Fibroblast of the conjunctiva (primary cell): ENCODE measurements at regions not wholly inside any gene's neighbourhood (a gene's known extent, or its start where the extent isn't known, plus 50 kb on each side); places are given as distances from the start of the nearest gene placed in this dataset.
"Not testable (repeated sequence)": the region's sequence is repeated elsewhere in the genome, so short reads cannot be mapped to it uniquely, and the experiment has no call there.

Experiments used
- DNase-seq: peaks from one replicate; pipeline ENCODE4 v3.0.0-alpha.2; 2010; ENCODE audit warnings: low read depth

DNA sequence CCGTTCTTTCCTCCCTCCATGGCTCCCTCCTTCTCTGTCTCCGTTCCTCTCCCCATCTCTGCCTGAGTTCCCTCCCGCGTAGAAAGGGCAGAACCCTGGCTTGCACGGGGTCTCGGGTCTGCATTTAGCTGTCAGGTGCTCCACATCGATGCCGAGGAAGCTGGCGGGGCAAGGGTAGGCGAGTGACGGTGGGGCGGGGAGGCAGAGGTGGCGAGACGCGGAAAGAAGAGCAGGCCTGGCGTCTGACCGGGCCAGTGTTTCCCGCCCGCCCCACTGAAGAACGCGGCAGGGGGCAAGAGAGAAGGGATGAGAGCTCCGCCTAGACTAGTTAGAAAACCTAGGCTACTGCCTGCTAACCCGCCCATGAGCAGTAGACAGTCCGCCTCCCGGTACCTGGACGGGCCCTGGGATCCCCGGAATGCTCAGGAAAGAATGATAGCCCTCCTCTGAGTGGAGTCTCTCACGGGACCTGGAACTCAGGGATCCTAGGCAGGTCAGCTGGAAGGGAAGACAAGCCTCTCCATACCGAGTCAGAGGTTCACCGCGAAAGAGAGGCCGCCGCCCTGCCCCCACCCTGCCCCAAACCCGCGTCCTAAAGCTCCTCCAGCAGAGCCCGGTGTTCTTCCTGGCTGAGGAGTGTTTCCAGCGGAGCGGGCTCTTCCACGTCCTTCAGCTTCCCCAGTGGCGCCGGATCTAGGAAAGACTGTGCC, 357.9 kb upstream of the DEFB115 start:
- DNase-seq: not testable (repeated sequence)

DNA sequence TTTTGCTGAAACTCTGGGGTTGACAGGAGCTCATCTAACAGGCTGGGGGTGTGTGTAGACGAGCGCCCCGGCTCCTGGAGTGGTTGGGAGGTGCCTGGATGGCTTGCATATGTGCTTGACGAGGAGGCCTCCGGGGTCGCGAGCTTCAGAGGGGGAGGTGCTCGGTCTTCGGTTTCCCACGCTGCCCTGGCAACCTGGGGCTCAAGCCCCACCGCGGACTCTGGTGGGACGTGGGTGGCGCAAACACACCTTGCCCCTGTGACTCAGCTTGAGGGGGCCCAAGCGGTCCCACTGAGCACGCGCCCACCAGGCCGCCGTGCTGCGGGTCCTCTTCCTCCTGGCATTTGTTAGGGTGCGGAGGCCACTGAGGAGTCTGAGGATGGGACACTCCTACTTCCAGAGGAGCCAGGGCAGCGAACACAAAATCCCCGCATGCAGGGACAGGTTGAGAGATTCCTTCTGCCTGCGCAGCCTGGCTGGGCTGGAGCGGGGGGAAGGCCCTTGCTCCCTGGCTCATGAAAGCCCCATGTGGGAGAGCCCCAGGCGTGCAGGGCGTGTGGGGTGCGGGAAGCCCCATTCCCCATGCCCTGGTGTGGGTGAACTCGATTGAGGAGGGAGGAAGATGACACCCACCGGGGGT, 357.3 kb upstream of the DEFB115 start:
- not testable (repeated sequence) for DNase-seq

DNA sequence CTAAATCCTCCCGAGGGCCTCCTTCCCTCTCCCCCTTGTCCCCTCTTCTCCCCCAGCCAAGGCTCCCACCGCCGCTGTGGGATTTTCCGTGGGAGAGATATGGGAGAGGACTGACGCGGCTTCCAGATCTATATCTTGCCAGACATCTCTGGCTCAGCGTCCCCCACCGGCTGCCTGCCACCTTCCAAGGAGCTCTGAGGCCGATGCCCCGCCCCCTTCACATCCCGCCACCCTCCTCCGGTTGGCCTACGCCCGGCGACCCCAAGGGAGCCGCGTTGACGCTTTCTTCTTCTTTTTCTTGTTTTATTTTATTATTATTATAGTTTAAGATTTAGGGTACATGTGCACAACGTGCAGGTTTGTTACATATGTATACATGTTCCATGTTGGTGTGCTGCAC, 352.2 kb upstream of the DEFB115 start:
- not testable (repeated sequence) for DNase-seq

DNA sequence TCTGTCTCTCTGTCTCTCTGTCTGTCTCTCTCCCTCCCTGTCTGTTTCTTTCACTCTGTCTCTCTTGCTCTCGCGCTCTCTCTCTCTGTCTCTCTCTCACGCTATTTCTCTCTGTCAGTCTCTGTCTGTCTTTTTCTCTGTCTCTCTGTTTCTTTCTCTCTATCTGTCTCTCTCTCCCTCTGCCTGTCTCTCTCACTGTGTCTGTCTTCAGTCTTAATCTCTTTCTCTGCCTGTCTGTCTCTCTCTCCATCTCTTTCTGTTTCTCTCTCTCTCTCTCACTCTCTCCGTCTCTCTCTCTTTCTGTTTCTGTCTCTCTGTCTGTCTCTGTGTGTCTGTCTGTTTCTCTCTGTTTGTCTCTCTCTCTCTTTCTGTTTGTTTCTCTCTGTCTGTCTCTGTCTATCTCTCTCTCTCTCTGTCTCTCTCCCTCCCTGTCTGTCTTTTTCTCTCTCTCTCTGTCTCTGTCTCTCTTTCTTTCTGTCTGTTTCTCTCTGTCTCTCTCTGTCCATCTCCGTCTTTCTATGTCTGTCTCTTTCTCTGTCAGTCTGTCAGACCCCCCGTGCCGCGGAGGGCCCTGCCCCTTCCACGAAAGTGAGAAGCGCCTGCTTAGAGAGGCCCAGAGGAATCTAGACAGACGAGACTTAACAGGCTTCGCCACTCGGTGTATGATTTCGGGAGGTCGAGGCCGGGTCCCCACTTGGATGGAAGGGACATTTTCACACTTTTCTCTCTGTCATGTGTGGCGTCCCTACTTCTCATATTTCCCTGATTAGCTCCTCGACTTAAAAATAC, 346.3 kb upstream of the DEFB115 start:
- no peak for DNase-seq

DNA sequence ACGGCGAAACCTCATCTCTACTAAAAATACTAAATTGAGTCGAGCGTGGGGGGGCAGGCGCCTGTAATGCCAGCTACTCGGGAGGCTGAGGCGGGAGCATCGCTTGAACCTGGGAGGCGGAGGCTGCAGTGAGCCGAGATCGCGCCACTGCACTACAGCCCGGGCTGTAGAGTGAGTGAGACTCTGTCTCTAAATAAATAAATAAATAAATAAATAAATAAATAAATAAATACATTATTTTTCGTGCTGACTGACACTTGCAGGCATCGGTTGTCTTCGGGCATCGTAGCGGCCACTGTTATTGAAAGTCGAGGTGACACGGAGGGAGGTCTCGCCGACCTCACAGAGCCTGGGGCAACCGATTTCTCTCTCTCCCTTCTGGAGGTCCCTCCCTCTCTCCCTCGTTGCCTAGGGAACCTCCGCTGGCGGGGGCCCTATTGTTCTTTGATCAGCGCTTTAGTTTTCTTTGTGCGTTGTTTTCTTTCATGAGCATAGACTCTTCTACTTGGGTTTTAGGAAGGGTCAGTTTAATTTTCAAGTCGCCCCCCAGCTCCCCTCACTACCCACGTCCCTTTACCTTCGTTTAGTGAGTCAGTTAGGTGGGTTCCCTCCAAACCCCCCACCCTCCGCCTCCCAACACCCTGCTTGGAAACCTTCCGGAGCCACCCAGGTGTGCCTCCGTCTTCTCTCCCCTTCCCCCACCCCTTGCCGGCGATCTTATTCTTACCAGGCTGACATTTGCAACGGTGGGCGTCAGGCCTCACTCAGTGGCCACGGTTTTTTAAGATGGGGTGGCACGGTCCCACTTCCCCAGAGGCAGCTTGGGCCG, 345.4 kb upstream of the DEFB115 start:
- not testable (repeated sequence) for DNase-seq

DNA sequence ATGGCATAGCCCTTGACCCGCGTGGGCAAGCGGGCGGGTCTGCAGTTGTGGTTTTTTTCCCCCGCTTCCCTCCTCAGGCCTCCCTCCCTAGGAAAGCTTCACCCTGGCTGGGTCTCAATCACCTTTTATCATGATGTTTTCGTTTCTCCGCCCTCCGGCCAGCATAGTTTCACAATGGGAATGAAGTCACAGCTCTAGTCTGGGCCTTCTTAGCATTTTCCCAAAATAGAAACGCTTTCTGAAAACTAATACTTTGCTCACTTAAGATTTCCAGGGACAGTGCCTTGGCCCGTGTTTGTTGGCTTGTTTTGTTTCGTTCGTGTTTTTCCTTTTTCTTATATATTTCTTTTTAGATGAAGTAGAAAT, 344.8 kb upstream of the DEFB115 start:
- not testable (repeated sequence) for DNase-seq

DNA sequence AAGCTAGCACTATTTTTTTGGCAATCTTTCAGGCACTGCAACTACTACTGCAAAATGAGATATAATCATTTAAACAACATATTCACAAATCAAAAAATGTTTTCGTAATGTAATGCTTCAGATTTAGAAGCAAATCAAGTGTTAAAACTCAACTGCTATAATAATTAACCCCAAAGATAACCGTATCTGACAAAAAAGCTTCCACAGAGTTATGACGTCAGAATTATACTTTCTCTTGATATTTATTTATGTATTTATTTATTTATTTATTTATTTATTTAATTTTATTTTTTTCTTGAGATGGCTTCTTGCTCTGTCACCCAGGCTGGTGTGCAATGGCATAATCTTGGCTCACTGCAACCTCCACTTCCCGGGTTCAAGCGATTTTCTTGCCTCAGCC, 341.1 kb upstream of the DEFB115 start:
- not testable (repeated sequence) for DNase-seq

DNA sequence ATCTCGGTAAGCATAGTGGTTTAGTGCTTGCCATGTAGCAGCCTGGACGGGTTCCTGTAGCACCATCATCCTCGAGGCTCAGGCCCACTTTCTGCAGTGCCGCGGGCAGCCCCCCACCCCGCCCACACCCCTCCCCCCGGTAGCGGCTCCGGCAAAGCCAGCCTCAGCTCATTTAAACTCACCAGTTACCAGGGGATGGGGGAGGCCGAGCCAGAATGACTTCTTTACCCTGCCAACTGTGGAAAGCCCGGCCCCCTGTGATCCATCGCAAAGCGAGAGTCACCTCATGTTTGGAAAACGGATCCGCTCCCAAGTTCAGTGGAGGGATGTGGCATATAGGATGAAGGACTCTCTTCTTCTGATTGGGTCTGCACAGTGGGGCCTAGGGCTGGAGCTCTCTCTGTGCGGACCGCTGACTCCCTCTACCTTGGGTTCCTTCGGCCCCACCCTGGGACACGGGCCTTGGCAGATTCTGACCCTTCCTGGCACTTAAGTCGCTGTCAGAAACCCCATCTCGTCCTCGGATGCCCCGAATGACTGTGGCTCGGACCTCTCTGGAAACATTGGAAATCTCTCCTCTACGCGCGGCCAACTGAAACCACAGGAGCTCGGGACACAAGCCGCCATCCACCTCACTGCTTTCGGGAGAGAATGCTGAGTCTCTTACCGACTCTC, 337.8 kb upstream of the DEFB115 start:
- DNase-seq: no peak

DNA sequence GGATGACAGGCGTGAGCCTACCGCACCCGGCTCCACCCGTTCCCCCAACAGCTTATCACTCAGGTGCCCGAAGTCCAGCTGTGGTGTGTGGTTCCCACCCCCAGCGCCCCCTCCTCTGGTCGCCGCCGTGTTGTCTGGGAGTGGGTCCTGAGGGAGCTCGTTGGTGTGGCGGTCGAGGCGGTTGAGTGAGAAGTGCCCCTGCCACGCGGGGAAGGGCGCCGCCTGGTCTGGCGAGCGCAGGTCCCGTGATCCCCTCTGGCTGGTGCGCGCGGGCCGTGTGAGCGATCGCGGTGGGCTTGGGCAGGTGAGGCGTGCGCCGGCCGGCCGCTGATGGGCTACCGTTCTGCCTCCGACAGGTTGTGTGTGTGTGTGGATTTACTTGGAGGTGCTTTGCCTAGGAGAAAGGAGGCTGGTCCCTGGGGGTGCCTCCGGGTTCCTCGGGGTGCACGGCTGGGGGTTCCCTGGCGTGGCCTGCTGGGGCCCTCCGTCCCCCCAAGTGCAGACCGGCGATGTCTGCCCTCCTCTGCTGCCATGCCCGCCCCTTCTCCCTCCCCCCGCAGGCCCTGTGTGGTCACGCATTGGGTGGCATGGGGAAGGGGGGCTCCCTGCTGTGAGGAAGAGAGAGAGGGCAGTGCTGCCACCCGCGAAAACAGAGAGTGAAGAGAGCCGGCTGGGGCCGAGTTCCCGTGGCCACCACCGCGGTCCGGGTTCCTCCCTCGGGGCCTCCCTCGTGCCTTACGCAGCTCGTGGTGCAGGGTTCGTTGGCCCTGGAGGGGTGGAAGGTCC, 336.0 kb upstream of the DEFB115 start:
- no peak for DNase-seq

DNA sequence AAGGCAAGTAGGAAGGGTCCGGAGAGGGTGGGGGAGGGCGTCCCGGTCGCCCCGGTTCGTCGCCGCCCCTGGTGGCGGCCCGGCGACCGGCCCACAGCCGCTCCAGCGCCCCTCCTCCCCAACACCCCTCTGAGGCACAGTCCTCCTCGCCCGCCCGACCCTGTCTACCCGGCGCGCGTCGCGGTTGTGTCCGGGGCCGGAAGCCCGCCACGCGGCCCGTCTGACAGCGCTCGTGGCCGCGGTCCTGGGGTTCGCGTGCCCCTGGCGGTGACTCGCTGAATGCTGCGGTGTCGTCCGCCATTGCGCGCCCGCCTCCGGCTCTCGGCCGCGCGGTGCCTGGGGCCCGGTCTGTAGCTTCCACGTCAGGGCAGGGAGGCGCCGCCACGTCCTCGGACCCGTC, 335.3 kb upstream of the DEFB115 start:
- DNase-seq: no peak

DNA sequence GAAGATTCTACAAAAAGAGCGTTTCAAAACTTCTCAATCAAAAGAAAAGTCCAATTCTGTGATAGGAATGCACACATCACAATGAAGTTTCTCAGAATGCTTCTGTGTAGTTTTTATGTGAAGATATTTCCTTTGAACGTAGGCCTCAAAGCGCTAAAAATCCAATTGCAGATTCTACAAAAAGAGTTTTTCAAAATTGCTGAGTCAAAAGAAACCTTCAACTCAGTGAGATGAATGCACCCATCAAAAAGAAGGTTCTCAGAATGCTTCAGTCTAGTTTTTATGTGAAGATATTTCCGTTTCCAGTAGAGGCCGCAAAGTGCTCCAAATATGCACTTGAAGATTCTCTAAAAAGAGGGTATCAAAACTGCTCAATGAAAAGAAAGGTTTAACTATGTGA, 319.7 kb upstream of the DEFB115 start:
- no peak for DNase-seq

DNA sequence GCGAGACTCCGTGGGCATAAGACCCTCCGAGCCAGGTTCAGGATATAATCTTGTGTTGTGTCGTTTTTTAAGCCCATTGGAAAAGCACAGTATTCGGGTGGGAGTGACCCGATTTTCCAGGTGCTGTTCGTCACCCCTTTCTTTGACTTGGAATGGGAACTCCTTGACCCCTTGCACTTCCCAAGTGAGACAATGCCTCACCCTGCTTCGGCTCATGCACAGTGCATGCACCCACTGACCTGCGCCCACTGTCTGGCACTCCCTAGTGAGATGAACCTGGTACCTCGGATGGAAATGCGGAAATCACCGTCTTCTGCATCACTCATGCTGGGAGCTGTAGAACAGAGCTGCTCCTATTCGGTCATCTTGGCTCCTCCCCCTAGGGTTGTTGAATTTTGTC, 307.7 kb upstream of the DEFB115 start:
- no peak for DNase-seq

DNA sequence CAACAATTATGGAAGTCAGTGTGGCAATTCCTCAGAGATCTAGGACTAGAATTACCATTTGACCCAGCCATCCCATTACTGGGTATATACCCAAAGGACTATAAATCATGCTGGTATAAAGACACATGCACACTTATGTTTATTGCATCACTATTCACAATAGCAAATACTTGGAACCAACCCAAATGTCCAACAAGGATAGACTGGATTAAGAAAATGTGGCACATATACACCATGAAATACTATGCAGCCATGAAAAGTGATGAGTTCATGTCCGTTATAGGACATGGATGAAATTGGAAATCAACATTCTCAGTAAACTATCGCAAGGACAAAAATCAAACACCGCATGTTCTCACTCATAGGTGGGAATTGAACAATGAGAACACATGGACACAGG, 306.4 kb upstream of the DEFB115 start:
- DNase-seq: not testable (repeated sequence)

DNA sequence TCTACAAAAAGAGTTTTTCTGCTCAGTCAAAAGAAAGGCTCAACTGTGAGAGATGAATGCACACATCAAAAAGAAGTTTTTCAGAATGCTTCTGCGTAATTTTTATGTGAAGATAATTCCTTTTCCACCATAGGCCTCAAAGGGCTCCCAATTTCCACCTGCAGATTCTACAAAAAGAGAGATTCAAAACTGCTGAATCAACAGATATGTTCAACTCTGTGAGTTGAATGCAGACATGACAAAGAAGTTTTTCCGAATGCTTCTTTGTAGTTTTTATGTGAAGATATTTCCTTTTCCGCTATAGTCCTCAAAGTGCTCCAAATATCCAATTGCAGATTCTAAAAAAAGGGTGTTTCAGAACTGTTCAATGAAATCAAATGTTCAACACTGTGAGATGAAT, 300.8 kb upstream of the DEFB115 start:
- DNase-seq: not testable (repeated sequence)

DNA sequence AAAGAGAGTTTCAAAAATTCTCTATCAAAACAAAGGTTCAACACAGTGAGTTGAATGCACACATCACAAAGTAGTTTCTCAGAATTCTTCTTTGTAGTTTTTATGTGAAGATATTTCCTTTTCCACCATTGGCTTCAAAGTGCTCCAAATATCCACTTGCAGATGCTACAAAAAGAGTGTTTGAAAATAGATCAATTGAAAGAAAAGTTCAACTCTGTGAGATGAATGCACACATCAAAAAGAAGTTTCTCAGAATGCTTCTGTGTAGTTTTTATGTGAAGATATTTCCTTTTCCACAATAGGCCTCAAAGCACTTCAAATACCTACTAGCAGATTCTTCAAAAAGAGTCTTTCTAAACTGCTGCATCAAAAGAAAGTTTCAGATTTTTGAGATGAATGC, 298.3 kb upstream of the DEFB115 start:
- not testable (repeated sequence) for DNase-seq

DNA sequence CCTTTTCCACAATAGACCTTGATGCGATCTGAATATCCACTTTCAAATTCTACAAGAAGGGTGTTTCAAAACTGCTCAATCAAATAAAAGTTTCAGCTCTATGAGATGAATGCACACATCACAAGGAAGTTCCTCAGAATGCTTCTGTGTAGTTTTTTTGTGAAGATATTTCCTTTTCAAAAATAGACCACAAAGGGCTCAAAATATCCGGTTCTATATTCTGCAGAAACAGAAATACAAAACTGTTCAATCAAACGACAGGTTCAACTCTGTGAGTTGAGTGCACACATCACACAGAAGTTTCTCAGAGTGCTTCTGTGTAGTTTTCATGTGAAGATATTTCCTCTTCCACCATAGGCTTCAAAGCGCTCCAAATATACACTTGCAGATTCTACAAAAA, 293.9 kb upstream of the DEFB115 start:
- DNase-seq: no peak

DNA sequence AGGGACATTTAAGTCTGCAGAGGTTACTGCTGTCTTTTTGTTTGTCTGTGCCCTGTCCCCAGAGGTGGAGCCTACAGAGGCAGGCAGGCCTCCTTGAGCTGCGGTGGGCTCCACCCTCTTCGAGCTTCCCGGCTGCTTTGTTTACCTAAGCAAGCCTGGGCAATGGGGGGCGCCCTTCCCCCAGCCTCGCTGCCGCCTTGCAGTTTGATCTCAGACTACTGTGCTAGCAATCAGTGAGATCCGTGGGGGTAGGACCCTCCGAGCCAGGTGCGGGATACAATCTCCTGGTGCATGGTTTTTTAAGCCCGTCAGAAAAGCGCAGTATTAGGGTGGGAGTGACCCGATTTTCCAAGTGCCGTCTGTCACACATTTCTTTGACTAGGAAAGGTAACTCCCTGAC, 281.6 kb upstream of the DEFB115 start:
- not testable (repeated sequence) for DNase-seq

DNA sequence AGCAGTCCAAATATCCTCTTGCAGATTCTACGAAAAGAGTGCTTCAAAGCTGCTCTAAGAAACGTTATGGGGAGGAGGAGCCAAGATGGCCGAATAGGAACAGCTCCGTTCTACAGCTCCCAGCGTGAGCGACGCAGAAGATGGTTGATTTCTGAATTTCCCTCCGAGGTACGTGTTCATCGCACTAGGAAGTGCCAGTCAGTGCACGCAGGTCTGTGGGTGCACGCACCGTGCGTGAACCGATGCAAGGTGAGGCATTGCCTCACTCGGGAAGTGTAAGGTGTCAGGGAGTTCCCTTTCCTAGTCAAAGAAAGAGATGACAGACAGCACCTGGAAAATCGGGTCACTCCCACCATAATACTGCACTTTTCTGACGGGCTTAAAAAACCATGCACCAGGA, 272.1 kb upstream of the DEFB115 start:
- DNase-seq: no peak
